B cell (primary cell): ENCODE measurements at regions not wholly inside any gene's neighbourhood (a gene's known extent, or its start where the extent isn't known, plus 50 kb on each side); places are given as distances from the start of the nearest gene placed in this dataset.

ENCODE experiments used
- ATAC-seq: fragments of 200-7000 bp; cut with Tn5 transposase; one replicate; pipeline ENCODE4 v1.10.0; 2021; ENCODE audit warnings: low read depth, mild to moderate bottlenecking, moderate number of reproducible peaks, moderate library complexity
- CTCF ChIA-PET: fragments of 350-600 bp; sonication (Branson Sonifier 250); formaldehyde crosslinking; loops from one replicate; lab custom pipeline; 2021; ENCODE audit warnings: antibody characterized with exemption, inconsistent platforms; lab: Charles Lee
- POLR2A ChIA-PET: fragments of 350-600 bp; sonication (Branson Sonifier 250); formaldehyde crosslinking; loops from one replicate; lab custom pipeline; 2021; ENCODE audit warnings: antibody characterized with exemption; lab: Charles Lee
- DNase-seq: peaks from one replicate; pipeline ENCODE4 v3.0.0; 2013
- H2AFZ ChIP-seq: 2 replicates; pipeline ENCODE4 v1.6.1; 2012; ENCODE audit warnings: mild to moderate bottlenecking, low read depth, low read length; ENCODE audit not compliant: insufficient read depth, poor library complexity, severe bottlenecking
- H3K27ac ChIP-seq, 2 donors: 1 replicate in 1 of 2; 2 replicates in 1 of 2; pipeline ENCODE4 v1.5.1; 2012 to 2013; ENCODE audit warnings: low read length in 2 of 2, mild to moderate bottlenecking in 2 of 2, moderate library complexity in 1 of 2
- H3K27me3 ChIP-seq, 4 experiments: fragments of 200-600 bp in 1 of 4; sonication (generic) in 1 of 4; replicated peaks in 1 of 4; 1 replicate in 2 of 4; 2 replicates in 2 of 4; pipeline versions ENCODE4 v1.6.1 to v1.7.0; 2013 to 2016; ENCODE audit warnings: low read length in 3 of 4, mild to moderate bottlenecking in 2 of 4, mixed read lengths in 1 of 4, moderate library complexity in 1 of 4; ENCODE audit not compliant: insufficient read depth in 4 of 4, control insufficient read depth in 3 of 4; ENCODE audit errors: control extremely low read depth in 1 of 4
- H3K36me3 ChIP-seq, 2 experiments: replicated peaks in 1 of 2; 1 replicate in 1 of 2; 2 replicates in 1 of 2; pipeline versions ENCODE4 v1.6.1 to v1.7.1; 2013; ENCODE audit warnings: low read length in 1 of 2; ENCODE audit not compliant: insufficient read depth in 2 of 2, control insufficient read depth in 1 of 2; ENCODE audit errors: control extremely low read depth in 1 of 2, extremely low read depth in 1 of 2
- H3K4me1 ChIP-seq, 2 donors: fragments of 200-600 bp in 1 of 2; sonication (generic) in 1 of 2; 1 replicate in 1 of 2; 2 replicates in 1 of 2; pipeline versions ENCODE4 v1.5.1 to v1.6.1; 2013 to 2017; ENCODE audit warnings: low read length in 2 of 2; ENCODE audit not compliant: control insufficient read depth in 2 of 2, insufficient read depth in 2 of 2
- H3K4me2 ChIP-seq: replicated peaks from 2 replicates; pipeline ENCODE3; 2012; ENCODE audit warnings: mild to moderate bottlenecking, low read depth, low read length; ENCODE audit not compliant: poor library complexity, severe bottlenecking
- H3K4me3 ChIP-seq, 5 experiments: fragments of 200-600 bp in 1 of 5; sonication (generic) in 1 of 5; 1 replicate in 3 of 5; 2 replicates in 2 of 5; pipeline versions ENCODE4 v1.5.1 to v1.7.0; 2011 to 2016; ENCODE audit warnings: low read length in 4 of 5, mild to moderate bottlenecking in 4 of 5, low read depth in 2 of 5, control low read depth in 1 of 5, moderate library complexity in 1 of 5; ENCODE audit not compliant: insufficient read depth in 1 of 5; ENCODE audit errors: control extremely low read depth in 1 of 5, extremely low read depth in 1 of 5
- H3K79me2 ChIP-seq: fragments of 200-600 bp; sonication (generic); one replicate; pipeline ENCODE4 v1.6.0; 2016; ENCODE audit warnings: low read length; ENCODE audit not compliant: control insufficient read depth, insufficient read depth
- H3K9ac ChIP-seq: fragments of 200-600 bp; sonication (generic); 2 replicates; pipeline ENCODE4 v1.6.1; 2017; ENCODE audit warnings: mild to moderate bottlenecking, low read length, moderate library complexity
- H3K9me3 ChIP-seq, 3 donors: one replicate each; pipeline versions ENCODE4 v1.6.1 to v1.7.1; 2013; ENCODE audit warnings: low read length in 2 of 3; ENCODE audit not compliant: control insufficient read depth in 2 of 3, insufficient read depth in 1 of 3; ENCODE audit errors: control extremely low read depth in 1 of 3
- H4K20me1 ChIP-seq: 2 replicates; pipeline ENCODE4 v1.6.0; 2012; ENCODE audit warnings: mild to moderate bottlenecking, low read length; ENCODE audit not compliant: insufficient read depth, control insufficient read depth, poor library complexity, severe bottlenecking
- H3K27ac Mint-ChIP-seq: one replicate; pipeline ENCODE4 v1.8.0; 2021; ENCODE audit warnings: mixed read lengths
- H3K27me3 Mint-ChIP-seq: one replicate; pipeline ENCODE4 v1.8.0; 2021; ENCODE audit warnings: mixed read lengths
- H3K4me1 Mint-ChIP-seq: one replicate; pipeline ENCODE4 v1.8.0; 2021; ENCODE audit warnings: mixed read lengths
- H3K4me3 Mint-ChIP-seq: one replicate; pipeline ENCODE4 v1.8.0; 2021; ENCODE audit warnings: mixed read lengths
- H3K9me3 Mint-ChIP-seq: one replicate; pipeline ENCODE4 v1.8.0; 2022; ENCODE audit warnings: mixed read lengths; ENCODE audit not compliant: insufficient read depth
- CTCF ChIP-seq: fragments of 200-600 bp; IDR thresholded peaks from one replicate; pipeline ENCODE4 v1.8.0; 2022; ENCODE audit warnings: antibody characterized with exemption, mild to moderate bottlenecking
- EZH2 ChIP-seq: IDR thresholded peaks from 2 replicates; pipeline ENCODE4 v1.6.1; 2012; ENCODE audit warnings: borderline replicate concordance, low read depth, mild to moderate bottlenecking, moderate library complexity, low read length; ENCODE audit not compliant: insufficient read depth, poor library complexity, severe bottlenecking
- WGBS: methylation state at CpG from one replicate; pipeline ENCODE4 v1.1.5; 2013; ENCODE audit warnings: missing lambda C conversion rate; ENCODE audit not compliant: insufficient coverage; 5-methylcytosine and 5-hydroxymethylcytosine counted together
- intact Hi-C: fragments of 100-400 bp; cut with micrococcal nuclease; formaldehyde crosslinking; loops from one replicate; pipeline ENCODE4 v1.10.0; 2022

GRCh38 chr5:158376679-158377078 lies 517.7 kb upstream of the CLINT1 start:
- H2AFZ ChIP-seq, result no peak overlapping the region
- H3K9me3 ChIP-seq, result peaks cover 0 to 4% (median 0%) of the 10 kb centered on the region in 3 donors
- H3K27ac Mint-ChIP-seq, result no peak overlapping the region
- H3K4me3 ChIP-seq, result no peak overlapping the region
- H3K9me3 Mint-ChIP-seq, result no peaks in the 10 kb centered on the region
- H3K79me2 ChIP-seq, result no peaks in the 10 kb centered on the region
- no peaks in the 10 kb centered on the region for H3K27me3 Mint-ChIP-seq
- ChIA-PET CTCF (interaction anchor here (0.6 kb wide), 1 partner anchor 8 kb away, joined by 3 read pairs; no protein-coding TSS in a partner anchor), POLR2A (no interaction called here)
- H3K27me3 ChIP-seq, result no peaks in the 10 kb centered on the region
- H3K27ac ChIP-seq, result no peak overlapping the region
- no peak for TF ChIP-seq CTCF
- no peak for TF ChIP-seq EZH2
- no peak overlapping the region for H3K9ac ChIP-seq
- DNase-seq (peak; percentile 11), ATAC-seq (peak; percentile 28)
- no peaks in the 10 kb centered on the region for H3K36me3 ChIP-seq
- no peaks in the 10 kb centered on the region for H3K4me1 ChIP-seq
- H3K4me3 Mint-ChIP-seq, result no peak overlapping the region
- intact Hi-C loops, result no loop called here
- H3K4me1 Mint-ChIP-seq, result peaks cover 4% of the 10 kb centered on the region
- no peak overlapping the region for H3K4me2 ChIP-seq
- H4K20me1 ChIP-seq, result no peaks in the 10 kb centered on the region

- TF ChIP-seq EZH2 (no peak), CTCF (no peak)
- Histone ChIP-seq H4K20me1 (no peaks in the 10 kb centered on the region), H3K27me3 (no peaks in the 10 kb centered on the region), H3K4me2 (no peak overlapping the region), H3K36me3 (no peaks in the 10 kb centered on the region), H3K4me3 (no peak overlapping the region), H2AFZ (no peak overlapping the region), H3K4me1 (no peaks in the 10 kb centered on the region), H3K9ac (no peak overlapping the region), H3K27ac (no peak overlapping the region), H3K79me2 (no peaks in the 10 kb centered on the region), H3K9me3 (peaks cover 0 to 4% (median 0%) of the 10 kb centered on the region in 3 donors)
- H3K27me3 Mint-ChIP-seq, result no peaks in the 10 kb centered on the region
- H3K4me1 Mint-ChIP-seq, result peaks cover 4% of the 10 kb centered on the region
- DNase-seq (no peak), ATAC-seq (no peak)
- CTCF ChIA-PET, result interaction anchor here (0.6 kb wide), 1 partner anchor 19 kb away, joined by 3 read pairs; no protein-coding TSS in a partner anchor
- intact Hi-C loops, result no loop called here
- no CpG with 5 or more reads among the region's 3 CpGs for WGBS
- no peak overlapping the region for H3K4me3 Mint-ChIP-seq
- POLR2A ChIA-PET, result no interaction called here
- no peaks in the 10 kb centered on the region for H3K9me3 Mint-ChIP-seq
- H3K27ac Mint-ChIP-seq, result no peak overlapping the region
Measured at GRCh38 chr5:158375531-158375930, 516.6 kb upstream of the CLINT1 start.
